GM06990 (cell line): ENCODE measurements at regions not wholly inside any gene's neighbourhood (a gene's known extent, or its start where the extent isn't known, plus 50 kb on each side); places are given as distances from the start of the nearest gene placed in this dataset.

Experiments
- DNase-seq: peaks from one replicate; pipeline ENCODE4 v3.0.0-alpha.2; 2011; ENCODE audit not compliant: insufficient read length; ENCODE audit errors: extremely low read depth
- H3K27me3 ChIP-seq: replicated peaks from 2 replicates; pipeline ENCODE4 v1.6.0; 2011; ENCODE audit warnings: low read length; ENCODE audit not compliant: control insufficient read depth, insufficient read depth
- H3K36me3 ChIP-seq: 2 replicates; pipeline ENCODE4 v1.5.1; 2011; ENCODE audit warnings: low read length; ENCODE audit not compliant: control insufficient read depth, insufficient read depth
- H3K4me3 ChIP-seq: replicated peaks from 2 replicates; pipeline ENCODE4 v1.5.1; 2011; ENCODE audit warnings: low read depth, mild to moderate bottlenecking, control low read depth, low read length
- TF ChIP-seq, protein P1 (sequence below): IDR thresholded peaks from 2 replicates; pipeline ENCODE4 v1.5.1; 2011; ENCODE audit warnings: low read length, control low read depth, mild to moderate bottlenecking, inconsistent platforms; ENCODE audit not compliant: insufficient read depth, poor library complexity, severe bottlenecking

DNA sequence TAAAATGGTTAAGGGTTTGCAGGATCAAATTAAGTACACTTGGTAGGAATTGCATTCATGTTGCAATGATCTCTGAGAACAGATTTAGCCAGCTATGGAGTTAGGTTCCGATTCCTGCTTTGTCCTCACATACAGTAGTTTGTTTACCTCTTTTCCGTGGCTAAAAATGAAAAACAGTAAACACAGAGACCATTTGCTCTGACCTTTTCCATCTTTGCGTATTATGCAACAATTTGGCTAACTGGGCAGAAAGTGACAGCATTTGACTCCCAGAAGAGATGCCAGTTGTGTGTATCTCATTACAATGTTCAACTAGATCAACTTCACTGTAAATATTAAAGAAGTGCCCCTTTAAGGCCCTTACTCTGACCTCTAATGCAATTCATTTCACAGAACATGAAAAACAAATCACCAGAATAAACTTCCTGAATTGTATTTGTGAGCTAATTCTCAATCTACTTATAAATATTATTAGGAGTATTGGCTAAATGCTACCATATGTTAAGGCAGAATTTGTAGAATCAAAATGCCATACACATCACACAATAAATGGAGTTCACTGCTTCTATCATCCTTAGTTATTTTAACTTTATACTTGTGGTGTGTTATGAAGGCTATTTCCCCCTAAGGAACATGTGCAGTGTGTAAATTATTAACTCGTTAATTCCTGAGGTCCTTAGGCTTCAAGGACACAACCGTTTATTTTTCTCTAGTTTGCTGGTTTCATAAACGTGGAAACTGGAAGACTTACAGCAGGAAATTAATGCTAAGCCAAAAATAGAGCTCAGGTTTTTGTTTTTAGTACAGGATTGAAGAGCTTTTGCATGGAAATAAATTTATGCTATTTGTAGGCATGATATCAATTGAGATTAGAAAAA lies 380.7 kb upstream of the CITED2 start:
- no peaks in the 10 kb centered on the region for H3K27me3 ChIP-seq
- DNase-seq, result no peak
- TF ChIP-seq, protein P1, sequence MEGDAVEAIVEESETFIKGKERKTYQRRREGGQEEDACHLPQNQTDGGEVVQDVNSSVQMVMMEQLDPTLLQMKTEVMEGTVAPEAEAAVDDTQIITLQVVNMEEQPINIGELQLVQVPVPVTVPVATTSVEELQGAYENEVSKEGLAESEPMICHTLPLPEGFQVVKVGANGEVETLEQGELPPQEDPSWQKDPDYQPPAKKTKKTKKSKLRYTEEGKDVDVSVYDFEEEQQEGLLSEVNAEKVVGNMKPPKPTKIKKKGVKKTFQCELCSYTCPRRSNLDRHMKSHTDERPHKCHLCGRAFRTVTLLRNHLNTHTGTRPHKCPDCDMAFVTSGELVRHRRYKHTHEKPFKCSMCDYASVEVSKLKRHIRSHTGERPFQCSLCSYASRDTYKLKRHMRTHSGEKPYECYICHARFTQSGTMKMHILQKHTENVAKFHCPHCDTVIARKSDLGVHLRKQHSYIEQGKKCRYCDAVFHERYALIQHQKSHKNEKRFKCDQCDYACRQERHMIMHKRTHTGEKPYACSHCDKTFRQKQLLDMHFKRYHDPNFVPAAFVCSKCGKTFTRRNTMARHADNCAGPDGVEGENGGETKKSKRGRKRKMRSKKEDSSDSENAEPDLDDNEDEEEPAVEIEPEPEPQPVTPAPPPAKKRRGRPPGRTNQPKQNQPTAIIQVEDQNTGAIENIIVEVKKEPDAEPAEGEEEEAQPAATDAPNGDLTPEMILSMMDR, result no peak
- no peaks in the 10 kb centered on the region for H3K36me3 ChIP-seq
- H3K4me3 ChIP-seq, result no peak overlapping the region

DNA sequence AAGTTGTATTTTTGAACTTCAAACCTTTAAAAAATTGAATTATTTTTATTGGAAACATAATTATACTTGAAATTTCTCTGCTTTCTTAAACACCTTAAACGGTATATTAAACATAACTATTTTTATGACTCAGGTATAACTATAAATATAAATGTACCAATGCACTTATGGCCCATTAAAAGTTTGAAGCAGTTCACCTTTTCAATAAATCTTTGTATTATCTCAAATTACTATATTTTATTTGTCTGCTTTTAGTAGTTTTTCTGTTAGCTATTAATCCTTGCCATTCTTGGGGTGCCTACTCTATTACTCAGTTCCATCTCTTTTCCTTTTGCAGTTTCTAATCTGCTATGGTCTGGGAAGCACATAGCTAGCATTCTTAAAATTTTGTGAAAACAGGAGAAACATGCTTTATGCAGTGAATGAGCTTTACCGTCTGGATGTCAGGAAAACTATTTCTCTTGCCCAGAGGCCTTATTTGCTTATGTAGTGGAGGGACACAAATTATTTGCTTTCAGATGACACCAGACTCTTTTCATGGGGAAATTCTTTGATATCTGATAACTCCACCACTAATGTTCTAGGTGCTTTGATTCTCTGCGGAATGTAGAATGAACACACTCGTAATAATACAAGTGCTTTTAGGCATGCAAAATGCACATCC lies 378.9 kb upstream of the CITED2 start:
- TF ChIP-seq, protein P1, result no peak
- no peaks in the 10 kb centered on the region for H3K27me3 ChIP-seq

DNA sequence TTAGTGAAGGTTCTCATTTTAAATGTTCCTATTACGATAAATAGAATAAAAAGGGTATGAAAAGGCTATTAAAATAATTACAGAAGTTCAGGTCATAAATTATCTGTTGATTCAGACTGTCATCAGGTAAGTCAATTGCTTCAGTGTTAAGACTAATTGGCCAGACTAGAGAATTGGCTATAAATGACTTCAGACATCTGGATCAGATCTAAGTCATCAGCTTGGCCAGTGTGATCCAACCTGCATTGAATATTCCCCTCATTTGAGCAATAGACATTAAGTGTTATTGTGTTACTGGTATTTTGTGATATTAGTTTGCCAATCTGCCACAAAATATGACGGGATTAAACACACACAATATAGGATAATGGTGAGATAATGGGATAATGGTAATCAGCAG lies 377.6 kb upstream of the CITED2 start:
- Histone ChIP-seq H3K36me3 (no peaks in the 10 kb centered on the region), H3K4me3 (no peak overlapping the region), H3K27me3 (no peaks in the 10 kb centered on the region)
- DNase-seq, result no peak
- TF ChIP-seq, protein P1, result no peak

More for the DNA sequence above, 378.9 kb upstream of the CITED2 start:
- Histone ChIP-seq H3K36me3 (no peaks in the 10 kb centered on the region), H3K4me3 (no peak overlapping the region)
- no peak for DNase-seq

DNA sequence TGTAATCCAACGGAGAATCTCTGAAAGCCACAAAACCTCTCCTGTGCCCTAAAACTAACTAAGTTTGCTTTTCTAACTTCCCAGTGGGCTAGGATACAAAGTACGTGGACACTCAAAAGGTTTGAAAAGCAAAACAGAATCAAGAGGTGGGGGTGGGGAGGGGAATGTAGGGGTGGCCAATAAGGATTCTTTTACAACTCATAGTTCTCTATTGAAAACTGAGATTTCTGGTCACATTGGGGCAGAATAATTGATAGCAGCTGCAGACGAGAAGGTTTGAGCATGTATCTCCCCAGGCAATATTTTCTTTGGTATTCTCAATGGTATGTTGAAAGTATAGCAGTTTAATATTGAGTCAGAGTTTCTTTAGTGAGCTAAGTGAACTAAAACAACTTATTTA lies 376.7 kb upstream of the CITED2 start:
- DNase-seq, result no peak
- H3K4me3 ChIP-seq, result no peak overlapping the region
- TF ChIP-seq, protein P1, result no peak
- H3K27me3 ChIP-seq, result no peaks in the 10 kb centered on the region
- no peaks in the 10 kb centered on the region for H3K36me3 ChIP-seq

DNA sequence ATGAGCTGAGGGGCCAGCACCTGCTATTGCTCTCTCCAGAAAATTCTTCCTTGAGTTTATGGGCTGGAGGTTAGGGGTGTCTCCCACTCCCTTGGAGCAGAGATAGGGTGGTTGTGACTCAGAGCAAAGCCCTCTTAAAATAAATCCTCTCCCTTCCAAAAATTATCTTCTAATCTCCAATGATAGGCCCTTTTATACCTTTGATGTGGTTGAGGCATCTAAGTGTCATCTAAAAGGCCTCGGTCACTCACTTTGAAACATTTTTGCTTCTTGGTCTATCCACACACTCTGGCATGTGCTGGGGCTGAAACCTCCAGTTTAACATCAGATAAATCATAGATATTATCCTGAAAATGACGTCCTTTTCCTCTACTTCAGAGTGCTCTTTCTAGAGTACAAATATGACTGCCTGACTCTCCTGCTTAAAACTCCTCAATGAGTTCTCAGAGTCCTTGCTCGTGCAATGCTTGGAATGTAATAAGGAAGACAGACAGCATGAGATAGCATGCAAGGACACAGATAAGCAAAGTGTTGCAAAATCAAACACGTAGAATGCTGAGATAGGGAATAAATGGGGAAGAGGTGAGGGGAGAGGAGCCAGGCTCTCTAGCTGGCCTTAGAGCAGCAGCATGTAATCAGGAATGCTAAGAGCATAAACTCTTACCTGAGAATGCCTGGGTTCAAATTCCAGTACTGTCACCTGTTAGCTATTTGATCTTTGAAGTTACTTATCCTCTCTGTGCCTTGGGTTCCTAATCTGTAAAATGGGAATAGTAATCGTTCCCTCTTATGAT lies 374.1 kb upstream of the CITED2 start:
- TF ChIP-seq, protein P1, result no peak
- no peaks in the 10 kb centered on the region for H3K27me3 ChIP-seq
- DNase-seq, result no peak
- no peak overlapping the region for H3K4me3 ChIP-seq
- no peaks in the 10 kb centered on the region for H3K36me3 ChIP-seq
